Right atrium auricular region (tissue), 2 donors: ENCODE measurements at regions not wholly inside any gene's neighbourhood (a gene's known extent, or its start where the extent isn't known, plus 50 kb on each side); places are given as distances from the start of the nearest gene placed in this dataset.
"Not testable (repeated sequence)": the region's sequence is repeated elsewhere in the genome, so short reads cannot be mapped to it uniquely, and the experiment has no call there.

Experiments used
- DNase-seq: peaks from one replicate; pipeline ENCODE4 v3.0.0-alpha.2; 2019; ENCODE audit warnings: low spot score
- H3K27ac ChIP-seq, 2 donors: fragments of 200-600 bp; sonication (generic); 1 replicate in 1 of 2; 2 replicates in 1 of 2; pipeline ENCODE4 v1.5.1; 2016 to 2019
- H3K27me3 ChIP-seq, 2 donors: fragments of 200-600 bp; sonication (generic); one replicate each; pipeline versions ENCODE4 v1.5.1 to v1.6.0; 2017 to 2019
- H3K36me3 ChIP-seq: fragments of 200-600 bp; sonication (generic); one replicate; pipeline ENCODE4 v1.5.1; 2016
- H3K4me1 ChIP-seq, 2 donors: fragments of 200-600 bp; sonication (generic); one replicate each; pipeline versions ENCODE4 v1.5.1 to v1.6.0; 2017 to 2019
- H3K4me3 ChIP-seq, 2 donors: fragments of 200-600 bp; sonication (generic); 1 replicate in 1 of 2; 2 replicates in 1 of 2; pipeline ENCODE4 v1.5.1; 2017 to 2019; ENCODE audit warnings: mild to moderate bottlenecking in 1 of 2, moderate library complexity in 1 of 2
- H3K9me3 ChIP-seq, 2 donors: fragments of 200-600 bp; sonication (generic); one replicate each; pipeline ENCODE4 v1.5.1; 2019
- CTCF ChIP-seq, 2 donors: fragments of 200-600 bp; sonication (generic); IDR thresholded peaks; one replicate each; pipeline ENCODE4 v1.5.1; 2019; ENCODE audit warnings: antibody characterized with exemption in 2 of 2

GRCh38 chr15:98076021-98076816 lies 115.7 kb downstream of the ARRDC4 start:
- H3K9me3 ChIP-seq: no peaks in the 10 kb centered on the region
- no peak for DNase-seq
- TF ChIP-seq CTCF (IDR thresholded peaks at IDR 0.05): no peak
- H3K27ac ChIP-seq: peak overlapping the region; percentile 53 to 63
- no peaks in the 10 kb centered on the region for H3K36me3 ChIP-seq
- no peak overlapping the region for H3K4me3 ChIP-seq
- peaks cover 0 to 15% of the 10 kb centered on the region in 2 donors for H3K4me1 ChIP-seq
- H3K27me3 ChIP-seq: no peaks in the 10 kb centered on the region

GRCh38 chr15:98077186-98077585 lies 116.7 kb downstream of the ARRDC4 start:
- H3K27ac ChIP-seq: peak overlapping the region; percentile 53 to 63
- DNase-seq: no peak
- peaks cover 0 to 15% of the 10 kb centered on the region in 2 donors for H3K4me1 ChIP-seq
- H3K27me3 ChIP-seq: no peaks in the 10 kb centered on the region
- no peak overlapping the region for H3K4me3 ChIP-seq
- H3K9me3 ChIP-seq: no peaks in the 10 kb centered on the region
- no peaks in the 10 kb centered on the region for H3K36me3 ChIP-seq
- TF ChIP-seq CTCF (IDR thresholded peaks at IDR 0.05): no peak

- DNase-seq: no peak
- H3K36me3 ChIP-seq: no peaks in the 10 kb centered on the region
- peaks cover 0 to 15% of the 10 kb centered on the region in 2 donors for H3K4me1 ChIP-seq
- TF ChIP-seq CTCF (IDR thresholded peaks at IDR 0.05): no peak
- no peak overlapping the region for H3K4me3 ChIP-seq
- no peaks in the 10 kb centered on the region for H3K9me3 ChIP-seq
- no peaks in the 10 kb centered on the region for H3K27me3 ChIP-seq
- H3K27ac ChIP-seq: no peak overlapping the region
Observed at GRCh38 chr15:98080791-98081190, 120.3 kb downstream of the ARRDC4 start.

- no peak for DNase-seq
- Histone ChIP-seq H3K27me3 (no peaks in the 10 kb centered on the region), H3K27ac (no peak overlapping the region), H3K36me3 (no peaks in the 10 kb centered on the region), H3K4me3 (no peak overlapping the region), H3K9me3 (peaks cover 0 to 9% of the 10 kb centered on the region in 2 donors), H3K4me1 (no peaks in the 10 kb centered on the region)
- TF ChIP-seq CTCF (IDR thresholded peaks at IDR 0.05): no peak
Observed at GRCh38 chr15:98083203-98083910, 122.9 kb downstream of the ARRDC4 start.

GRCh38 chr15:98085003-98085639 lies 124.6 kb downstream of the ARRDC4 start:
- Histone ChIP-seq H3K4me3 (no peak overlapping the region), H3K9me3 (peaks cover 0 to 9% of the 10 kb centered on the region in 2 donors), H3K4me1 (no peaks in the 10 kb centered on the region), H3K36me3 (no peaks in the 10 kb centered on the region), H3K27ac (no peak overlapping the region), H3K27me3 (no peaks in the 10 kb centered on the region)
- DNase-seq: no peak
- TF ChIP-seq CTCF (IDR thresholded peaks at IDR 0.05): peak; percentile 25 to 78

- H3K4me3 ChIP-seq, H3K36me3 ChIP-seq, H3K27ac ChIP-seq, H3K4me1 ChIP-seq, H3K9me3 ChIP-seq, DNase-seq, H3K27me3 ChIP-seq: not testable (repeated sequence)
Observed at GRCh38 chr15:98088307-98088945, 127.9 kb downstream of the ARRDC4 start.

- not testable (repeated sequence) for DNase-seq, H3K27ac ChIP-seq, H3K4me1 ChIP-seq, H3K27me3 ChIP-seq, H3K36me3 ChIP-seq, H3K9me3 ChIP-seq, H3K4me3 ChIP-seq
Observed at GRCh38 chr15:98089352-98089751, 128.8 kb downstream of the ARRDC4 start.

- not testable (repeated sequence) for H3K27ac ChIP-seq, H3K36me3 ChIP-seq, H3K9me3 ChIP-seq, H3K27me3 ChIP-seq, H3K4me3 ChIP-seq, H3K4me1 ChIP-seq, DNase-seq
Observed at GRCh38 chr15:98097986-98098385, 137.5 kb downstream of the ARRDC4 start.

GRCh38 chr15:98100606-98101005 lies 140.1 kb downstream of the ARRDC4 start:
- H3K27me3 ChIP-seq, H3K9me3 ChIP-seq, H3K27ac ChIP-seq, DNase-seq, H3K4me1 ChIP-seq, H3K4me3 ChIP-seq, H3K36me3 ChIP-seq: not testable (repeated sequence)
